Middle frontal gyrus (tissue), 1 donor: ENCODE measurements at regions not wholly inside any gene's neighbourhood (a gene's known extent, or its start where the extent isn't known, plus 50 kb on each side); places are given as distances from the start of the nearest gene placed in this dataset.

Experiments used
- DNase-seq: peaks from one replicate; pipeline ENCODE4 v3.0.0-alpha.2; 2015; ENCODE audit warnings: low spot score; ENCODE audit errors: extremely low spot score

DNA sequence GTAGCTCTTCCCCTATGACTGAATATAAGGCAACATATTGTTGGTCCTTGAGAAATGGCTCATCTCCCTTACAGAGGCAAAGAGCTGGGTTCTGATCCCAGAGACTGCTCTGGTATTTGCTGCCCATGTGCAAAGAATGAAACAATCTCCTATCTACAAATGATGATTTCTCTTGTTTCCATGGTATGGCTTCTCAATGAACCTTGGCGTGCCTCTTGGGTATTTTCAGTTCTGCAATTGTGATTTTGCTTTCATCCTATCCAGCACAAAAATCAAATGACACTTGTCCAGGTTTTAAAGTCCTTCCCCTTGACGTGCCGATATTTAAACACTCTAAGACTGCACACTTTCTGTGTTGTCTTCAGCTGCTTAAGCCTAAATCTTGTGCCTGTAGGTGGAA is 109.8 kb upstream of the NR2F2 start:
- DNase-seq: no peak

DNA sequence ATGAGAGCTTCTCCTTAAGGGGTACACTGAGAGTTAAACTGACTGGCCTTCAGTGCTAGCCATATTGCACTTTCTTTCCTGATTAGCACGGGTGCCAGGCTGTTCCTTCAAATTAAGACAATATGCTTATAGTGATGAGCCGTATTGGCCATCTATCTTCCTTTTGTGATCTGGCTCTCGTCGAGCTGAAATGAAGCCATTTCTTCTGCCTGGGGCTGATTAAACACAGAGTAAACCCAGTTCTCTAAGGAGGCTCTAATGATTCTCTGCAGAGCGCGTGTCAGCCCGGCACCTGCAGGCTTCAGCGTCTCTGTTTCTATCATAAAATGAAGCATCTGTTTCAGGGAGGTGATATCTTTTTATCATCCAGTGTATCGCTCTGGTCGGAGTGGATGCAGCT is 107.5 kb upstream of the NR2F2 start:
- no peak for DNase-seq

DNA sequence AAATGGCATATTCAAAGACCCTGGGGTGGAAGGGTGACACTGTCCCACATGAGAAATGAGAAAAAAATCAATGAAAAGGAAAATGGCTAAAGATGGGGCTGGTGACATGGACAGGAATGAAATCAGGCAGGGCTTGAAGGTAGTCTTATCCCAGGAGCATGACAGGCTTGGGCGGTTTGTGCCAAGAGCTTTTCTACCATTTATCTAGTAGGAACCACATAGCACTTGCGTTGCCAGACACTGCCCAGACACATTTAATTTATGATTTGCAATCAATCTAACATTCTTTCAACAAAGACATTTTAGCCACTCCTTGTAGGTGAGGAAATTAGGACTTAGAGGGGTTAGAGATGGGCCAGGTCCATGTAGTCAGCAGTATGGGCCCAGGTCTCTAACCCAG is 106.6 kb upstream of the NR2F2 start:
- DNase-seq: no peak

DNA sequence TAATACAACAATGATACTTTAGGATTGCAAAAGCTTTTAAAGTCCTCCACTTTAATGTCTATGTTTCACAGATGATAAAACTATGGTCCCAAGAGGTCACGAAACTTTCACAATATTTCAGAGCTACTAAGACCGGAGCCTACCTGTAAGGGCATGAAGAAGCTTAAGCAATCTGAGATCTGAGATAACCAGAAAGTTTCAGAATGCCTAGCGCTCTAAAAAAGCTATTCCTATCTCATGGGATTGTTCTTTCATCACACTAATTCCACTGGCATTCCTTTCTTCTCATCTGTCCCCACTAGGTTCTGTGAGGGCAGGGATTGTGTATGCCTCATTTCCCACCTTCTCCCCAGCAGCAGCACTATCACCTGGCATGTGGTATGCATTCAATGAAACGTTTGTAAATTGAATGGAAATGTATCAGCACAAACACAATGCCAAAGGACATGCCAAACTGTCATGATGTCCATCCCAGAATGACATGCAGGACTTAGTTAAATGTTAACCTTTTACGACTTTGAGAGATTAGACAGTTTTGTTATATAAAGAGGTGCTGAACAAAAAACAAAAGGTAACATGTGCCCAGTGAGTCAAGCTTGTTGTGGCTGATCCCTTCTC is 104.7 kb upstream of the NR2F2 start:
- DNase-seq: no peak

DNA sequence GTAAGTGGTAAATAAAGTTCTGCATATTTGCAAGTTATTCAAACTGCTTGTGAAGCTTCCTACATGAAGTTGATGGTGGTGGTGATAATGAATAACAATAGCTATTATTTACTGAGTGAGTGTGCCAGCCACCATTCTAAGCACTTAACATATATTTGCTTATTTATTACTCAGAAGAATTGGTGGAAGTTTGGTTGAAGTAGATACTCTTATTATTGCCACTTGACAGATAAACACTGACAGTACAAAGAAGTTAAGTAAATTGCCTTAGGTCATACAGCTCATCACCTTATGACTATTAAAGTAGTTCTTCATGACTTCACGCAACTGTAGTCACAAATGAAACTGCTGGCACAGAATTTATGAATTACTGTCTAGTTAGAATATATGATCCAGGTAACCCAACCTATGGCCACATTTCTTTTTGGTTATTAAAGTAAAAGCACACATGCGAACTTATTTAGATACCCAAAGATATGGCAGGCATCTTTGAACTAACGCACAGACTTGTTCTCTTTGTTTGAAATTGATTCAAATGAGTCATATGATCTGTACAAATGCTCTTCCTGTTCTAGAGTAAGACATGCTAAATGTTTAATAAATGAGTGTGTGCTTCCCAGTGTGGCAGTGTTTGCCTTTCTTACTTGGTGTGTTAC is 99.8 kb upstream of the NR2F2 start:
- DNase-seq: no peak

DNA sequence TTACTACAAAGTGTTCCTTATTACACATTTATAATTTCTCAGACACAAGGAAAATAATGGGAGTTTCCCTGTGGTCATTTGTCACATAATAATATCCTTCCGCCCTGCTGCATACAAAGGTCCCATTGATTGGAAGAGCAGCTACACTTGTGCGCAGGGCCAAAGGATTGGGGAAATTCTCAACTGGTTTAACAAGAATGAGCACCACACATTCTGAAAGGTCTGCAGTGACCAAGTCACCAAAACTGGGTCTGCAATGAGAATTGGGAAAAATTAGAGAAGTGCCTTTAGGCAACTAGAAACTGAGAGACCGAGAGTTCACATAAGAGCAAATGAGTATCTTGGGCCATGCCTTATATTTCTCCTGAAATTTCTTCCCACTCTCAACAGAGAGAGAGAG is 98.2 kb upstream of the NR2F2 start:
- no peak for DNase-seq

DNA sequence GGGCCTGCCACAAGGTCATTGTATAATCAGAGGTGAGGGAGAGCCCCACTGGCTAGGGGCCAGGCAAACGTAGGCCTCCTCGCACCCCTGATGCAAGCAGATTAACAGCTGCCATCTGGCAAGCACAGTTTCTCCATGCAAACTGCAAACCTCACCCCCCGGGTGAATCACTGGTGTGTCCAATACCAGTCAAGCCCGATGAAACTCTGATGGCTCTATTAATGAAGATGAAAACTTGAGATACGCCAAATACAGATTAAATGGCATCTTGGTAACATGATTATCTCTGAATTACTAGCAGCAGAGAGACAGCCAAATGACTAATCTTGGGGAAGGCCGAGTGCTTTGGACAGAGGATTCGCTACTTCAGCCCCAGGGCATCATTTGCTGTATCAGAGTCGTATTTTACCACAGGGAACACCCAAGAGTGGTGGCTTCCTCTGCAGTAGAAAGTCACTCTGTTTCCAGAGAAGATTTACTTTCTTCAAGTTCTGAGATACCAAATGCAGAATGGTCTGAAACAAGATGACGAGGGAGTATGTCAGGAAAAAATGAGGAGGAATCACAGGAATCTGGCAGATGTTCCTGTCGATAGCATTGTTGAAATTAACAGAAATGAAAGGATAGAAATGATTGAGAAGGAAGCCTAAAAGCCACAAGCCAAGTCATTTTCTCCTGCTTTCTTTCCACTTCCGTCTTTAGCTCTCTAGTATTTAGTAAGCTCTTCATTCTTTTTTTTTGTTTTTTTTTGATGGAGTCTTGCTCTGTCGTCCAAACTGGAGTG is 96.2 kb upstream of the NR2F2 start:
- DNase-seq: no peak

DNA sequence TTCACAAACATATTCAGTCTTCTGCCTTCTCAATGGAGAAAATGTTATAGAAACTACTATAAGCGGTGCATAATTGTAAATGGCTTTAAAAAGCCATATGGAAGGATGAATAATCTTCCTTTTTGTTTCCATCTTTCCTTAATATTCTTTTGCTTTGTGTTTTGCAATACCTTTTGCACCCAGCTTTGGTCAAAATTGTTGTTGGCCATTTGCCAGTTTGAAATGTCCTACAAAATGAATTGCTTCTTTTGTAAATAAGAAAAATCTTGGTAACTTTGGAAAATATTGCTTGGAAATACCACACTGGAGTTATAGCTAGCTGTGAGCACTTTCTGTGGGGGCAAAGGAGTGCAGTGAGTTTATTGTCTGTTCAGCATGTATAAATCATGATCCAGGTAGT is 93.5 kb upstream of the NR2F2 start:
- no peak for DNase-seq

DNA sequence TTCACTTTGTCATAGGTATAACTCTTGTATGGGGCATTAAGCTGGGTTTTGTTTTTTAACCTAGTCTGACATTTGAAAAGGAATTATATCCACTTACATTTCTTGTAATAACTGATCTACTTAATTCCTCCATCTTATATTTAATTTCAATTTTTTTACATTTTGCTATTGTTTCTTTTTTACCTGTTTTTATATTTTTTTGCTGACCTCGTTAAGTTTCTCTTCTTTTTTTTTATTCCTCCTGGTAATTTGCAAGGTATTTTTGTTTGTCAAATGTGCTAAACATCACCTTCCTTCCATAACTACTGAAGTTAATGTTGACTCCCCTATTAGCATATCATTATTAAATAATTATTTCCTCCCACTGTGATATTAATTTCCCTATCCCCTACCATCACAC is 87.7 kb upstream of the NR2F2 start:
- no peak for DNase-seq

DNA sequence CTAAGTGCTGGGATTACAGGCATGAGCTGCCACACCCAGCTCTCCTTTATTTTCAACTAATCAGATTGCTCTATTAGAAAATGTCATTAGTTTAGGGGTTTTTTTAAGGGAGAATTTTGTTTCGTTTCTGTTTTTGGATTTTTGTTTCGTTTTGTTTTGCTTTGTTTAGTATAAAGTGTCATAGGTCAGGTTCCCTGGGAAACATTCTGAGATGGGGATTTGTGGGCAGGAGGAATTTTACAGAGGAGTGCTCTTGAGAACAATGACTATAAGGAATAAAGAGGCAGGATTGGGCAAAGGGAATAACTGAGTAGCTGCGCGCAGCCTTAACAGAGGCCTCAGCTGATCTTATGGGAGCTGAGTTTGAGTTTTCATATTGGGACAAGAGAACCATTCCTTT is 86.8 kb upstream of the NR2F2 start:
- no peak for DNase-seq

DNA sequence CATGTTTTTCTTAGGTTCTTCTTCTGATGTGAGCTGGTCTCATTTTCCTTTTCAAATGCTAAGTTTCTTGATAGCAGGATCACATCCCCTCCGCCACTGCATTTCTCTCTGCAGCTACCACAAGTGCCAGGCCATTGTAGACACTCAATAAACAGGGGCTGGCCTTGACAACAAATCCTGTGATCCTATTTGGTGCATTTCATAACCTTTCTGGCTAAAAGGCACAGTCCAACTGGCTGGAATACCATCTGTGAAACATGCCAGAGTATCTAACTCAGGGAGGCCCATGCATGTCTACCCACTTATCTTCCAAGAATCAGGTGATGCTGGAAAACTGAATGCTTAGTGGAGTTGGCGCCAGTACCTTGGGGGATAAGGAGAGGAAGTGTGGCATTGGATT is 85.2 kb upstream of the NR2F2 start:
- DNase-seq: no peak

DNA sequence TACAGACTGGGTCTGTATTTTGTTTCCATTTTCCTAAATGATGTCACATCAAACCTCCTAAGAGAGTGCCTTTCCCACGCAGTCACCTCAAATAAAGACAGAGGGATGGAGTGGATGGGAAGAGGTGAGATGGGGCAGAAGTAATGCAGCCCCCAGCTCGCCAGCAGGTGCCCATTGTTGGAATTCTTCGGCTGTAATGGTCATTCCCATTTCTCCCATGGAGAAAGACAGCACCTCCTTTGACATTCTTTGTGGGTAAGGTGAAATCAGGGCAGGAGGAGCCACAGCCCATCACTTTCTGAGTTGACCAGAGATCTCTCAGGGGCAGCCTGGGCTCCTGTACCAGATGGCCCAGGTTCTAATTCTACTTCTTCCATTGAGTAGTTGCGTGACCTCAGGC is 84.4 kb upstream of the NR2F2 start:
- no peak for DNase-seq

DNA sequence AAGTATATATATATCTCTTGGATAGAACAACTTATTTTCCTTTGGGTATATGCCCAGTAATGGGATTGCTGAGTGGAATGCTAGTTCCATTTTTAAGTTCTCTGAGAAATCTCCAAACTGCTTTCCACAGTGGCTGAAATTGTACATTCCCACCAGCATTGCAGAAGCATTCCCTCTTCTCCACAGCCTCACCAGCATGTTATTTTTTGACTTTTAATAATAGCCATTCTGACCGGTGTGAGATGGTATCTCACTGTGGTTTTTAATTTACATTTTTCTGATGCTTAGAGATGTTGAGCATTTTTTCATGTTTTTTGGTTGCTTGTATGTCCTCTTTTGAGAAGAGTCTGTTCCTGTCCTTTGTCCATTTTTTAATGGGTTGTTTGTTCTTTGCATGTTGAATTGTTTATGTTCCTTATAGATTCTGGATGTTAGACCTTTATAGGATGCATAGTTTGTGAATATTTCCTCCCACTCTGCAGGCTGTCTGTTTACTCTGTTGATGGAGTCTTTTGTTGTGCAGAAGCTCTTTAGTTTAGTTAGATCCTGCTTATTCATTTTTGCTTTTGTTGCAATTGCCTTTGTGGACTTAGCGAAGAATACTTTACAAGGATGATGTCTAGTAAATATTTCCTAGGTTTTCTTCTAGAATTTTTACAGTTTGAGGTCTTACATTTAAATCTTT is 82.7 kb upstream of the NR2F2 start:
- DNase-seq: no peak

DNA sequence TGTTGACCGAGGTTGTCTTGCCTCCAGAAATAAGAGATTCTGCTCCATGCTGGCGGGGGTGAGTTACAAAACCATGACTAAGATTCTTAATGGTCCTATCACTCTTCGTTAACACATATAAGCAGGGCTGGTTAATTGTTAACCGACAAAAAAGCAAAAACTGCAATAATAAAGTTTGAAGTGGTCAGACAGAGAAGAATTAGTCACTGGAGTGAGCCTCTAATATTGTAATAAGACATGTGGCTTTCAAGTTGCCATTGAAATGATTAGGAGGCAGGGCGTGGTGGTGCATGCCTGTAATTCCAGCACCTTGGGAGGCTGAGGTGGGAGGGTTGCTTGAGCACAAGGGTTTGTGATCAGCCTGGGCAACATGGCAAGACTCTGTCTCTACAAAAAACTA is 78.4 kb upstream of the NR2F2 start:
- no peak for DNase-seq

DNA sequence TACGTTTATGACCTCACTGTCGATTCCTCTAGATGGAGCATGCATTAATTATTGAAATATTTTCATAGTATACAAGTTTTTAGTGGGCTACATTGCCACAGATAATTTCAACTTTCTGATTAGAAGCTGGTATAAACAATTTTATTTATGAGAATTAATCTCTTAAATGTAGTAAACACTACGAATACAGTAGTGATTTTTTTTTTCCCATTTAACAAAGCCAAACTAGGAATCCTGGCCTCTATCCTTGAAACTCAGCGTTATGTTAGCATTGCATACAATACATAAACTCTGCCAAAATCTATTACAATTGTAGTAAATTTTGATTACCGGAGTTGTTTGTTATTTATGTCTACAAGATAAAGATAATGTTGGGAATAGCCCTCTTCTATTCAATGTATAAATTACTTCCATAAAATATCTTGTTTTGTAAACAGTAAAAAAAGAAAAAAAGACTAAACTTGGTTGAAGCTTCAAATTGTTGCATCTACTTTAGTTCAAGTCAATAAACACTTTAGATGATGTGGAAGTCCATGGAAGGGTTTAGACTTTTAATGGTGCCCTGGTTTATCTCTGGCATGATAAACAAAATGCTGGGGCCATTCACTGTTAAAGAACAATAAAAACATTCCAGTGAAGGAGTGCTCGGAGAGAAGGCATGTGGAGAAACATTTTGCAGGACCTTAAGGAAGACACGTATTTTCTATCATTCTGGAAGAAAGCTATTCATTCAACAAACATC is 77.3 kb upstream of the NR2F2 start:
- DNase-seq: no peak

DNA sequence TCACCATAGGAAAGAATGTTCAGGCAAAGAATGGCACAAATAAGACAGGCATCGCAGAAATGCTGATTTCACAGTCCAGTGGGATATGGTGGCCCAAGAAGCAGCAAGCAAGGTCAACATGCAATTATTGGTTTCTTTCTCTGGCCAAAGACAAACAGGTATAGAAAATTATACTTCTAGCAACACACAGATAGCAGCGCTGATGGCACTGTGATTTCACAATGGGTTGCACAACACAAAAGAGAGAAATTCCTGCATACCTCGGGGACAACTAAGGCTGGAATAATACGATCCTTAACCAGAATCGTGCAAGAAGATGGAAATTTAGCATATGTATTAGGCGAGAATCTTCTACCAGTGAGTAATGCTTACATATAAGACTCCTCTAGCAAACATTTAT is 76.3 kb upstream of the NR2F2 start:
- no peak for DNase-seq

DNA sequence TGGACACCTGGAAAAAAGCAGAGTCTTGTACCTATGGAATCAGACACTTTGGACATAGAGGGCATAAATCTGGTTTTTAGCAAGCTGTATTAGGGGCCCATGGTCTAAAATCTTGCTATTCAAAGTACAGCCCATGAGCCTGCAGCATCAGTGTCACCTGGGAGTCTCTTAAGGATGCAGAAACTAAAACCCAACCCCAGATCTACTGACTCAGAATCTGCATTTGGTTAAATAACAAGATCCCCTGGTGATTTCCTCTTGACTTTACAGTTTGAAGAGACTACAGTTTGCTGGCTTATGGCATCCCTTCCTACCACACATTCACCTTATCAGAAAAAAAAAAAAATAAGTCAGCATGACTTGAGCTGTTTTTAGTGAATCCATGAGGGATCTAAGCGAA is 74.9 kb upstream of the NR2F2 start:
- no peak for DNase-seq

DNA sequence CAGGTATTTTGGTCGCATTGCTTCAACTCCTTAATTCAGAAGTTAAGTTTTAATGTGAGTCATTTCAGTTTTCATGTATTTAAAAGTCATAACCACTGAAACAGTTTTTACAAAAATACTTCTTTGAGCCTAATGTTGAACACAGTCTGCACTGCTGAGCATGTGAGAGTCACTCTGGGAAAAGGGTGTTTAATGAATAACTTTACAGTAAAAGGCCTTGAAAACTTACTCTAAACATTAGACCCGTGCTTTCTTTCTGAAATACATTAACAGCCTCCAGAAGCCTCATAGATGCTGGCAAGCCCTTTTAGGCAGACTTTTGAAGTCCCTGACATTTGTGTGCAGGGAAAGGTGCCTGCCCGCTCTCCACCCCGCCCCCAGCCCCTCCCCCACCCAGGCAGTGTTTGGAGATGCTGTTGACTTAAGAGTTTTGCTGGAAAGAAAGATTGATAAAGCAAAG is 68.9 kb upstream of the NR2F2 start:
- DNase-seq: no peak

DNA sequence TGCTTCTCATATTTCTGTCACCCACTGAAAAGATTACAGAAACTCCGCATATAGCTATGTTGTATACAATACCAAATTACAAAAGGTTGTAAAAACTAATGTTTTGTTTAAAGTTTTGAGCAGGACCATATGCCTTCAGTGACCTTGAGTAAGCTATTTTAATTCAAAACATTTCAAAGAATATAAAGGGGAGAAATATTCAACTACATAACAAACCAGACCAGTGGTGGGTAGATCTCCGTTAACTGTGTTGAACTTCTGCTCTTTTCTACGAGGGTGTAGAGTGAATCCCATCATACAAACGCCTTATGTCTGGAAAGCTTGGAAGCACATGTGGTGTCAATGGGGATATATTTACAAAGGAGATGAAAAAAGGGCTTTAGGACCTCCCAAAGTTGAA is 68.4 kb upstream of the NR2F2 start:
- DNase-seq: no peak

DNA sequence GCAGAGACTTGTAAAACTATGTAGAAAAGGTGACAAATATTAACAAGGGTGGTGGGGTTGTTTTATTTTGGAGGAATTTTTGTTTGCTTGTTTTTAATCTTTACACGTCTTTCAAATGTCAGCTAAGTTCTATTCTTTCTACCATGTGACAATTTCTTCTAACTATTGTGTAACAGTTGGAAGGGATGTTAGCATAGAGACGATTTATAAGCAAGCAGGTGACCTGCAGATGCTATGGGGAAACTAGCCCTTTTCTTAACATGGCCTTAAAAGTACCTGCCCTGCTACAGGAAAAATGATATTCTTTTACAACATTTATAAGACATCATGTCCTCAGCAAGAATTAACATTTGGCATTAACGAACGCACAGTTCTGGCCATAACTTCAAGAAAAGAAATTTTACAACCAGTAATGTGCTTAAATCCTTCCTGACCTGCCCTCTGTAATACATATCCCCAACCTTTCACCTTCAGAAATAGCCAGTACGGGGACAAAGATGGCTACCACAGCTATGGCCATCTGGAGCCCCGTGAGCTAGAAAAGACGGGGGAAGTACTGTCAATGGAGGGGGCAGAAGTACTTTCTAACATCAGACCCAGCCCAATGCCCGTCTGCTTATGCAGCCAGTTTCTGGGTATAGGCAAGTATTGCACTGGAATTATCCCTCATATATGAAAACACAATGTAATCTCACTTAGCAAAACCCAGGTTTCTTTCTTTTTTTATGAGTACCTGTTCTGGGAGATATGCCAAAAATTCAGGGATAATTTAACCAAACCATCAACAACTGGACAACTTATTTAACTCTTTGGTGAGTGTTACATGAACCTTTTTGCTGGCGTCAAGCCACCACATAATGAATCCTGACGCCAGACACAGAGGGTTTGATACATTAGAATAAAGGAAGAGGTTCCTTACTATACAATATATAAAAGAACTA is 67.7 kb upstream of the NR2F2 start:
- DNase-seq: no peak
